Activated CD8-positive, alpha-beta memory T cell treated with anti-CD3 and anti-CD28 coated beads, Interleukin-2, amount 10 ng/mL, durations not matched to agents 7 days and 5 days (primary cell): ENCODE measurements at regions not wholly inside any gene's neighbourhood (a gene's known extent, or its start where the extent isn't known, plus 50 kb on each side); places are given as distances from the start of the nearest gene placed in this dataset.

ENCODE experiments used
- ATAC-seq: fragments of 150-1000 bp; cut with Tn5 transposase; one replicate; pipeline ENCODE4 v1.10.0; 2021; ENCODE audit warnings: moderate library complexity
- CTCF ChIA-PET: fragments of 350-600 bp; sonication (Branson Sonifier 250); formaldehyde crosslinking; loops from one replicate; lab custom pipeline; 2021; ENCODE audit warnings: antibody characterized with exemption; lab: Charles Lee
- DNase-seq: peaks from one replicate; pipeline ENCODE4 v3.0.0-alpha.2; 2020
- H3K27ac Mint-ChIP-seq: one replicate; pipeline ENCODE4 v1.8.0; 2021; ENCODE audit warnings: mild to moderate bottlenecking, mixed read lengths
- H3K27me3 Mint-ChIP-seq: one replicate; pipeline ENCODE4 v1.8.0; 2021; ENCODE audit warnings: mixed read lengths
- H3K36me3 Mint-ChIP-seq: one replicate; pipeline ENCODE4 v1.8.0; 2021; ENCODE audit warnings: mild to moderate bottlenecking, mixed read lengths
- H3K4me1 Mint-ChIP-seq: one replicate; pipeline ENCODE4 v1.8.0; 2021; ENCODE audit warnings: mixed read lengths
- H3K4me3 Mint-ChIP-seq: one replicate; pipeline ENCODE4 v1.8.0; 2021; ENCODE audit warnings: mild to moderate bottlenecking, moderate library complexity, mixed read lengths
- H3K9me3 Mint-ChIP-seq: one replicate; pipeline ENCODE4 v1.8.0; 2022; ENCODE audit warnings: low read depth, mixed read lengths

DNA sequence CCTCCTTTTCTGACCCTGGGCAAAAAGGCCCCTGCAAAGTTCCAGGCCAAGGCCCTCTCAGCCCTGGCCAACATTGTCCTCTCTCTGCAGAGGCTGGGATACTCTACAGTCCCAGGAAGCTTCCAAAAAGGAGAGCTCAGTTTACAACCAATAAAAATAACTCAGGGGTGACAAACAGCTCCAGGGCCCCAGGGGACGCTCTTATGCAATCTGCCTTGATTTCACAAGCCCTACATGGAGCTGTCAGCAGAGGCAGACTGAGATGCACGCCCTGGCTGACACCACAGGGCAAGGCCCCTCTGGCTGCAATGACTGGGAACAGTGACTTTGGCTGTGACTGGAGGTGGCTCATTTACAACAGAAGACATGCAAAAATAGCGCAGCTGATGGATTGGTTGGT is 129.0 kb upstream of the MED13L start:
- CTCF ChIA-PET = no interaction called here
- no peak overlapping the region for H3K4me3 Mint-ChIP-seq
- no peaks in the 10 kb centered on the region for H3K9me3 Mint-ChIP-seq
- no peaks in the 10 kb centered on the region for H3K36me3 Mint-ChIP-seq
- ATAC-seq (no peak), DNase-seq (no peak)
- no peaks in the 10 kb centered on the region for H3K27me3 Mint-ChIP-seq
- H3K4me1 Mint-ChIP-seq = peaks cover 2% of the 10 kb centered on the region
- H3K27ac Mint-ChIP-seq = no peak overlapping the region

DNA sequence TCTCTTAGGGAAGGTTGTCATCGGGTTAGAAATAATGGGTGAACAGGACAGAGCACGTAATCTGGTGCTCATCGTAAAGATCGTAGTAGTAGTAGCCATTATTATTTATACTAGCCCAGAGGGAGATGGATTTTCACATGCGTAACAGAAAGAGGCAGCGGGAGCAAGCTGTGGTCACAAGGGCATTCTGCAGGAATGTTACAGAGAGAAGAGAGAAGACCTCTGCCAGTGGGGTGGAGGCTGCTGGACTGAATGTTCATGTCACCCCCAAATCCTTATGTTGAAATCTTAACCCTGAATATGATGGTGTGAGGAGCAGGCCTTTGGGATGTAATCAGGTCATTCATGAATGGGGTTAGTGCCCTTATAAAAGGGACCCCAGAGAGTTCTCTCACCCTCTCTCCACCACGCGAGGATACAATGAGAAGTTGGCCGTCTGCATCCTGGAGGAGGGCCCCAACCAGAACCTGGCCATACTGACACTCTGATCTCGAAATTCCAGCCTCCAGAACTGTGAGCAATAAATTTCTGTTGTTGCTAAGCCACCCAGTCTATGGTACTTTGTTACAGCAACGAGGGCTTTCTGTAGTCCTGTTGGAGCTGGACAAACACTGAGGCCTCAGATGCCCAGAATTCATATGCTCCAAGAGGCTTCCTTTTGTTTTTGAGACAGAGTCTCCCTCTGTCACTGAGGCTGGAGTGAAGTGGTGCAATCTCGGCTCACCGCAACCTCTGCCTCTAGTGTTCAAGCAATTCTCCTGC is 131.2 kb upstream of the MED13L start:
- Mint-ChIP-seq H3K36me3 (no peaks in the 10 kb centered on the region), H3K4me1 (peaks cover 2% of the 10 kb centered on the region), H3K27ac (no peak overlapping the region), H3K9me3 (no peaks in the 10 kb centered on the region), H3K27me3 (no peaks in the 10 kb centered on the region), H3K4me3 (no peak overlapping the region)
- no peak for DNase-seq
- ATAC-seq = no peak
- CTCF ChIA-PET = no interaction called here

DNA sequence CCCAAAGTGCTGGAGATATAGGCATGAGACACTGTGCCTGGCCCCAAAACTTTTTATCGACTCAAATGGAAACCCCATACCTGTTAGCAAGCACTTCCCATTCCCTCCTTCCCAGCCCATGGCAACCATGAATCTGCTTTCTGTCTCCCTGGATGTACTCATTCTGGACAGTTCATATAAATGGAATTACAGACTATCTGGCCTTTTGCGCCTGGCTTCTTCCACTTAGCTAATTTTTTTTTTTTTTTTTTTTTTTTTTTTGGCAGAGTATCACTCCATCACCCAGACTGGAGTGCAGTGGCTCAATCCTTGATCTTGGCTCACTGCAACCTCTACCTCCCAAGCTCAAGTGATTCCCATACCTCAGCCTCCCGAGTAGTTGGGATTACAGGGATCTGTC is 134.5 kb upstream of the MED13L start:
- CTCF ChIA-PET = no interaction called here

DNA sequence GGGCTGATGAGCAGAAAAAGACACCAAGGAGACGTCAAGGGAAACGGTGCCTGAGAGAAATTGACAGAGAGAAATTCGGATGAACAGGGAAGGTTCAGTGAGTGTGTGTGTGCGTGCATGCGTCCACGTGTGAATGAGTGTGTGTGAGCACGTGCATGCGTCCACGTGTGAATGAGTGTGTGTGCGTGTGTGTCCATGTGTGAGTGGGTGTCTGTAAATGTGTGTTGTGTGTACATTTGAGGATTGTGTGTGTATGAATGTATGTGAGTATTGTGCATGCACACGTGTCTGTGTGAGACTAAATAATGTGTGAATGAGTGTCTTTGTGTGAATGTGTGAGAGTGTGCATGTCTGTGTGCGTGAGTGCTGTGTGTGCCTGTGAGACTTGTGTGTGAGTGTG is 137.4 kb upstream of the MED13L start:
- ATAC-seq (no peak), DNase-seq (no peak)
- CTCF ChIA-PET = no interaction called here
- Mint-ChIP-seq H3K27ac (no peak overlapping the region), H3K4me3 (no peak overlapping the region), H3K27me3 (no peaks in the 10 kb centered on the region), H3K36me3 (no peaks in the 10 kb centered on the region), H3K9me3 (no peaks in the 10 kb centered on the region), H3K4me1 (no peaks in the 10 kb centered on the region)

More for the DNA sequence above, 134.5 kb upstream of the MED13L start:
- Mint-ChIP-seq H3K4me3 (no peak overlapping the region), H3K27me3 (no peaks in the 10 kb centered on the region), H3K9me3 (no peaks in the 10 kb centered on the region), H3K27ac (no peak overlapping the region), H3K4me1 (peaks cover 2% of the 10 kb centered on the region), H3K36me3 (no peaks in the 10 kb centered on the region)
- ATAC-seq (no peak), DNase-seq (no peak)

DNA sequence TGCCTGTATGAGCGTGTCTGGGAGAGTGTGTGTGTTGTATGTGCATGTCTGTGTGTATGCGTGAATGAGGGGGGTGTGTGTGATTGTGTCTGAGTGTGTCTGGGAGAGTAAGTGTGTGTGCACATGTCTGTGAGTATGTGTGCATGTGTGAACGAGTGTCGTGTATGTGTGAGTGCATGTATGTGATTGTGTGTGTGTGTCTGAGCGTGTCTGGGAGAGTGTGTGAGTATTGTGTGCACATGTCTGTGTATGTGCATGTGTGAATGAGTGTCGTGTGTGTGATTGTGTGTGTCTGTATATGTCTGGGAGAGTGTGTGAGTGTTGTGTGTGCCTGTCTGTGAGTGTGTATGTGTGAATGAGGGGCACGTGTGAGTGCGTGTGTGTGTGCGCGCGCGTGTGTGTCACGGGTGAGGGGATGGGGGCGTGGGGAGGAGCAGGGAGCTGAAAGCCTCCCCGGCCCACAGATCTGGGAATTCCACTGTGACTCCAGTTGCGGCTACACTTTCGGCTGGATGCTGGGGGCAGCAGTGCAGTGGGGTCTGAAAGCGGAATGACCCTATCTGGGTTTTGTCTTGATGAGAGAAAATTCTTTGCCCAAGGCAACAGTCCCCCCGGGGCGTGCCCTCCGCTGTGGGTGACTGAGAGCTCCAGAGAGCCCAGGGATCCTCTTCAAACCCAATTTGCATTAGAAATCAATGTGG is 138.1 kb upstream of the MED13L start:
- H3K36me3 Mint-ChIP-seq = no peaks in the 10 kb centered on the region
- CTCF ChIA-PET = no interaction called here
- no peaks in the 10 kb centered on the region for H3K9me3 Mint-ChIP-seq
- ATAC-seq = no peak
- H3K4me3 Mint-ChIP-seq = no peak overlapping the region
- H3K27me3 Mint-ChIP-seq = no peaks in the 10 kb centered on the region
- H3K4me1 Mint-ChIP-seq = no peaks in the 10 kb centered on the region
- H3K27ac Mint-ChIP-seq = no peak overlapping the region
- DNase-seq = no peak

DNA sequence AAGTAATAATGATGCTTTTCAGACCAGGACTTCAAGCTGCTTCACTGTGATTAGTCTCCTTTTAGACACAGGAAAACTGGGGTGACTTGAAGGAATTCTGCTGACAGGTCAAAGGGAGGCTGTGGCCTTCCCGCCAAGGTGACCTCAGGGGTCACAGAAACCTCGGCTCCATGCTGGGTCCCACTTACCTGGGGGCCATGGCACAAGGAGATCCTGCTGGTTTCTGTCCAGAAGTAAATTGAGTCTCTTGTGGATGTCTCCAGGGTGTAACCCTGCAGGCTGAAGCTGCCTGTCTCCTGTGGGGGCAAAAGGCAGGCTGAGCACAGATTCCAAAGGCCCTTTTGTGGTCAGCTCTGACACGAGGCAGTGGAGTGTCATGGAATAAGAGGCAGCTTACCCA is 138.7 kb upstream of the MED13L start:
- no peaks in the 10 kb centered on the region for H3K9me3 Mint-ChIP-seq

DNA sequence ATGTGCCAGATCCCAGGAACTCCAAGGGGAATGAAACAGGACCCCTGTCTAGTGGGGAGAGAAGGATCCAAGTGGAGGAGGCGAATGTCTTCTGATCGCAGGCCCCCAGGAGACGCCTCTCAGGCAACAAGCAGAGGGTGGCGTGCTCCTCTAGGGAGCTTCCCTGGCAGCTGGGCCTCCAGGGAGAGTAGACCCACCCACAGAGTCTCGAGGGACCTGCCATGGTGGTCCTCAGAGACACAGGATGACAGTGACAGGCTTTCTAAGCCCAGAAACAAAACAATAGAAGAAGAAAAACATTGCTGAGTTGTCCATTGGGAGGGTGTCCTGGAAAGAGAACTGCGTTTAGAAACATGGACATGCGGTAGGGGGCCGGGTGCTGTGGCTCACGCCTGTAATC is 140.6 kb upstream of the MAP1LC3B2 start:
- Mint-ChIP-seq H3K4me3 (no peak overlapping the region), H3K9me3 (no peaks in the 10 kb centered on the region), H3K36me3 (peaks cover 1% of the 10 kb centered on the region), H3K27ac (no peak overlapping the region), H3K27me3 (no peaks in the 10 kb centered on the region), H3K4me1 (no peaks in the 10 kb centered on the region)
- DNase-seq (no peak), ATAC-seq (no peak)
- CTCF ChIA-PET = no interaction called here

More for the DNA sequence above, 138.7 kb upstream of the MED13L start:
- Mint-ChIP-seq H3K36me3 (no peaks in the 10 kb centered on the region), H3K4me3 (no peak overlapping the region), H3K27me3 (no peaks in the 10 kb centered on the region), H3K27ac (no peak overlapping the region), H3K4me1 (no peaks in the 10 kb centered on the region)
- ATAC-seq = no peak
- CTCF ChIA-PET = no interaction called here
- DNase-seq = no peak

DNA sequence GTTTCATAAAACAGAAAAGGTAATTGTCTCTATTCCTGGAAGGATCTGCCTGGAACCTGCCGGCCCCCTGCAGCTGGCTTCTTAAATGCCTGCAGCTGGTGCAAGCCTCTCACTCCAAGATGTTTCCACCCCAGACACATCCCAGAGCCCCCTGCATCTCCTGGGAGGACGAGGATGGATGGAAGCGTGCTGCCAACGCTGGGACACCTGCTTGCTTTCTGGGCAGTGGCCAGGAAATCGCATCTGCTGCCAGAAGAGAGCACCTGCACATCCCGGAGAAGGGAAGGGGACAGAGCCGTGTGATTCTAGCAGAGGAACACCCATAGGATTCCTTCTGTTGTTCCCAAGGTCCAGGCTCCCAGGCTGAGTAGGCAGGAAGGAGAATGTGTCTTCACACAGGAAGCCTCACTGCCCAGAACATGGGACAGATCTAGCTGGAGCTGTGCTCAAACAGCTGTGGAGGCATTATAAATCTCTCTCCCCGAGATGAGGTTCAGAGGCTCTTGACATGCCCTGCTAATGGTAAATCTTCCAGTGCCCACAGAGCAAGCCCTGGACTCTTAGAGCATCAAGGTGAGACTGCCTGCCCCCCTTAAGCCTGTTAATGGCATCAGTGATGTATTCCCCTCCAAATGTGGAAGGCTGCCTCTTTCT is 138.8 kb upstream of the MAP1LC3B2 start:
- no peak overlapping the region for H3K4me3 Mint-ChIP-seq

DNA sequence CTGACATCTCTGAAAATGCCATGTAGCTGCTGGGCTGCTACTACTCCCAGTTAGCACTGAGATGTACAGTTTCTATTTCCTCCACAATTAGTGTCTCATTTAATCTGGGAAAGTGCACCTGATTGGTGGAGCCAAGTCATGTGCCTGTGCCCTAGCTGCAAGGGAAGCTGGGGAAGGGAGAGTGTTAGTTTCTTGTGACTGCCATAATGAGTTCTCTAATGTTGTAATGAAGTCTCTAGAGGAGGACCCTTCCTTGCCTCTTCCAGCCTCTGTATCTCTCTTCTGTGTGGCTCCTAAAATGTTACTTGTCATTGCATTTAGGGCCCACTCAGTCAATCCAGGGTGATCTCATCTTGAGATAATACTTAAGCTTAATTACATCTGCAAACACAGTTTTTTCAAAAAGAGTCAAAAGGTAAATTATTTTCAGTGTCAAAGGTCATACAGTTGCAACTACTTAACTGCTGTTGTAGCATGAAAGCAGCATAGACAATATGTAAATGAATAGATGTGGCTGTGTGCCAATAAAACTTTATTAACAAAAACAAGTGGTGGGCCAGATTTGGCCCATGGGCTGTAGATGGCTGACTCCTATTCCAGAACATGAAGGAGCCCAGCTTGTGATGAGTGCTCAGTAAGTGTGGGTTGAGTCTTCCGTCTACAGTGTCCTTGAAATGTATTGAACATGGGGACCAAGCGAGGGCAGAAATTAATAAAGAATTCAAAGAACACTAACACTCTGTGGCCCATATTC is 137.2 kb upstream of the MAP1LC3B2 start:
- Mint-ChIP-seq H3K27ac (no peak overlapping the region), H3K4me3 (no peak overlapping the region), H3K4me1 (no peaks in the 10 kb centered on the region), H3K9me3 (no peaks in the 10 kb centered on the region), H3K36me3 (peaks cover 1% of the 10 kb centered on the region), H3K27me3 (no peaks in the 10 kb centered on the region)
- ATAC-seq (no peak), DNase-seq (no peak)
- CTCF ChIA-PET = no interaction called here

More for the DNA sequence above, 138.8 kb upstream of the MAP1LC3B2 start:
- CTCF ChIA-PET = no interaction called here
- H3K27me3 Mint-ChIP-seq = no peaks in the 10 kb centered on the region
- no peak overlapping the region for H3K27ac Mint-ChIP-seq
- DNase-seq = no peak
- H3K4me1 Mint-ChIP-seq = no peaks in the 10 kb centered on the region
- no peak for ATAC-seq
- H3K36me3 Mint-ChIP-seq = peaks cover 1% of the 10 kb centered on the region
- H3K9me3 Mint-ChIP-seq = no peaks in the 10 kb centered on the region

DNA sequence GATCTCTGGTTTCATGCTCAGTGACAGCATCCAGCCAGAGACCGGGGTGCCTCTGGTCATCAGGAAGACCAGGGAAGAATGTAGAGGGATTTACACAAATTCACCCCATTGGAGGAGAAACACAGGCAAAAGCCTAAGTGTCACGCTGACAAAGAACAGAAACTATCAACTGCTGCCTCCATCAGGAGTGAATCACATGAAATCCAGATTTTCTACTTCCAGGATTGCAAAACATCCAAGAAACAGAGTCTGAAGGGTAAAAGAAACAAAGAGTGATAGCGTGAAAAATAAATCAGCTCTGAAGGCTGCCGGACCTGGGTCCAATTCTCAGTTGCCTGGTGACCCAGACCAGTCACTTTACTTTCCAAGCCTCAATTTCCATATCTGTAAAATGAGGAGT is 136.1 kb upstream of the MAP1LC3B2 start:
- no peak for DNase-seq
- H3K9me3 Mint-ChIP-seq = no peaks in the 10 kb centered on the region
- ATAC-seq = no peak
- H3K4me1 Mint-ChIP-seq = no peaks in the 10 kb centered on the region
- no peak overlapping the region for H3K27ac Mint-ChIP-seq
- no peak overlapping the region for H3K4me3 Mint-ChIP-seq
- CTCF ChIA-PET = no interaction called here
- H3K27me3 Mint-ChIP-seq = no peaks in the 10 kb centered on the region
- H3K36me3 Mint-ChIP-seq = peaks cover 1% of the 10 kb centered on the region

DNA sequence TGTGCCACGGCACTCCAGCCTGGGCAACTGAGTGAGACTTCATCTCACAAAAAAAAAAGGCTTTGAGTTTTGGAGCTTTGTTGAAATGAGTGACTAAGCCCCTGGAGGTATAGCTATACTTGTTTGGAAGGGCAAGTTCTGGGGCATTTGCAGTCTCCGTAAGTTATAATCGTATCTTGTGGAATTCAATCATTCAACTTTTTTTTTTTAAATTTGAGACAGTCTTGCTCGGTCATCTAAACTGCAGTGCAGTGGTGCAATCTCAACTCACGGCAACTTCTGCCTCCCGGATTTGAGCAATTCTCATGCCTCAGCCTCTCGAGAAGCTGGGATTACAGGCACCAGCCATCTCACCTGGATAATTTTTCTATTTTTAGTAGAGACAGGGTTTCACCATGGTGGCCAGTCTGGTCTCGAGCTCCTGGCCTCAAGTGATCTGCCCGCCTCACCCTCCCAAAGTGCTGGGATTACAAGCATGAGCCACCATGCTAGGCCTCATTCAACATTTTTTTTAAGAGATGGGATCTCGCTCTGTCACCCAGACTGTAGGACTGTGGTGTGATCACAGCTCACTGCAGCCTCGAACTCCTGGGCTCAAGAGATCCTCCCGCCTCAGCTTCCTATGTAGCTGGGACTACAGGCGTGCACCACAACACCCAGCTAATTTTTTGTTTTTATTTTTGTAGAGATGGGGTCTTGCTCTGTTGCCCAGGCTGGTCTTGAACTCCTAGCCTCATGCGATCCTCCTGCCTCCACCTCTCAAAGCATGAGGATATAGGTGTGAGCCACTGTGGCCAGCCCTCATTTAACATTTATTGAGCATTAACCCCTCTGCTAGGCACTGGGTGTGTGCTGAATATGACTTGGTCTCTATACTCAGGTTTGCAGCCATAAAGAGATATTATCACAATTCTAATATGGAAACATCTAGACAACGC is 133.7 kb upstream of the MAP1LC3B2 start:
- Mint-ChIP-seq H3K4me1 (no peaks in the 10 kb centered on the region), H3K27ac (no peak overlapping the region)
- CTCF ChIA-PET = no interaction called here

DNA sequence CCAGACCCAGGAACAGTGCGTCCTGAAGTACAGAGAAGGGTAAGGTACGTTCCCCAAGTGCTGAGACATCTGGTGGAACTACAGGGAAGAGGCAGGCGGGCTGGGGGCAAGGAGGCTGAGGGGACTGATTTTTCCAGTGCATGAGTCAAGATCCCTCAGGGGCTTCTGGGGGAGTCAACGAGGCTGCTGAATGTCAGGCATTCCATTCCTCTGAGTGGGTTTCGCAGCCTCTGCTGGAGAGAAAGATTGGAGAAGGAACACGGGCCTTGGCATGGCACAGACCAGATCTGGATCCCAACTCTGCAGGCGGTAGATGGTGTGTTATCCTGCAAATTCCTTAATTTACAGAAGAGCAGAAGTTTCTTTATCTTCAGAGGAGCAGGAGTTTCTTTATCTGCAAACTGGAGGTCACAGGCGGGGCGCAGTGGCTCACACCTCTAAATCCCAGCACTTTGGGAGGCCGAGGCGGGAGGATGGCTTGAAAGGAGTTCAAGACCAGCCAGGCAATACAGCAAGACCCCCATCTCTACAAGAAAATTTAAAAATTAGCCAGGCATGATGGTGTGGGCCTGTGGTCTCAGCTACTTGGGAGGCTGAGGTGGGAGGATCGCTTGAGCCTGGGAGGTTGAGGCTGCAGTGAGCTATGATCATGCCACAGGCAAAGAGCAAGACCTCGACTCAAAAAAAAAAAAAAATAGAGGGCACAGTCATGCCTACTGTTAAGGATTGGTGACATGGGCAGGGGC is 132.6 kb upstream of the MAP1LC3B2 start:
- Mint-ChIP-seq H3K4me1 (no peaks in the 10 kb centered on the region), H3K4me3 (no peak overlapping the region), H3K27ac (no peak overlapping the region), H3K36me3 (peaks cover 1% of the 10 kb centered on the region), H3K9me3 (no peaks in the 10 kb centered on the region), H3K27me3 (no peaks in the 10 kb centered on the region)
- ATAC-seq (no peak), DNase-seq (no peak)
- CTCF ChIA-PET = no interaction called here

More for the DNA sequence above, 133.7 kb upstream of the MAP1LC3B2 start:
- no peak overlapping the region for H3K4me3 Mint-ChIP-seq
- no peaks in the 10 kb centered on the region for H3K27me3 Mint-ChIP-seq
- H3K36me3 Mint-ChIP-seq = peaks cover 1% of the 10 kb centered on the region
- ATAC-seq = no peak
- H3K9me3 Mint-ChIP-seq = no peaks in the 10 kb centered on the region
- DNase-seq = no peak
